ENCODE measurements at regions not wholly inside any gene's neighbourhood (a gene's known extent, or its start where the extent isn't known, plus 50 kb on each side); places are given as distances from the start of the nearest gene placed in this dataset.

DNA sequence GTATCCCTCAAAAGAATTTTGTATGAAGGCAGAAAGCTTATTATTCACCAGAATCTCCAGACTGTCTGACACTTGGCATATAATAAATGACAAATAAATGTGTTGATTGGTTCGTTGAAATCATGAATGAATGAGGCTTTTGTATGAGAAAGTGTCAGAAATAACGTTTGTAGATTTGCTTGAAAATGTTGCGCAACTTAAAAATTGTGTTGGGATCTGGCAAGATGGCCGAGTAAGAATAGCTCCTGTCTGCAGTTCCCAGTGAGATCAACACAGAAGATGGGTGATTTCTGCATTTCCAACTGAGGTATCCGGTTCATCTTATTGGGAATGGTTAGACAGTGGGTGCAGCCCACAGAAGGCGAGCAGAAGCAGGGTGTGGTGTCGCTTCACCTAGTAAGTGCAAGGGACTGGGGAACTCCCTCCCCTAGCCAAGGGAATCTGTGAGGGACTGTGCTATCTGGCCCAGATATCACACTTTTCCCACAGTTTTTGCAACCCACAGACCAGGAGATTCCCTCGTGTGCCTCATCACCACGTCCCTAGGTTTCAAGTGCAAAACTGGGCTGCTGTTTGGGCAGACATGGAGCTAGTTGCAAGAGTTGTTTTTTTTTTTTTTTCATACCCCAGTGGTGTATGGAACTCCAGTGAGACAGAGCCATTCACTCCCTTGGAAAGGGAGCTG is 759.0 kb downstream of the LTN1 start:
- H3K4me3 ChIP-seq (replicated peaks; ENCODE audit: low read depth, low read length), result no peak overlapping the region
- TF ChIP-seq, protein P1, sequence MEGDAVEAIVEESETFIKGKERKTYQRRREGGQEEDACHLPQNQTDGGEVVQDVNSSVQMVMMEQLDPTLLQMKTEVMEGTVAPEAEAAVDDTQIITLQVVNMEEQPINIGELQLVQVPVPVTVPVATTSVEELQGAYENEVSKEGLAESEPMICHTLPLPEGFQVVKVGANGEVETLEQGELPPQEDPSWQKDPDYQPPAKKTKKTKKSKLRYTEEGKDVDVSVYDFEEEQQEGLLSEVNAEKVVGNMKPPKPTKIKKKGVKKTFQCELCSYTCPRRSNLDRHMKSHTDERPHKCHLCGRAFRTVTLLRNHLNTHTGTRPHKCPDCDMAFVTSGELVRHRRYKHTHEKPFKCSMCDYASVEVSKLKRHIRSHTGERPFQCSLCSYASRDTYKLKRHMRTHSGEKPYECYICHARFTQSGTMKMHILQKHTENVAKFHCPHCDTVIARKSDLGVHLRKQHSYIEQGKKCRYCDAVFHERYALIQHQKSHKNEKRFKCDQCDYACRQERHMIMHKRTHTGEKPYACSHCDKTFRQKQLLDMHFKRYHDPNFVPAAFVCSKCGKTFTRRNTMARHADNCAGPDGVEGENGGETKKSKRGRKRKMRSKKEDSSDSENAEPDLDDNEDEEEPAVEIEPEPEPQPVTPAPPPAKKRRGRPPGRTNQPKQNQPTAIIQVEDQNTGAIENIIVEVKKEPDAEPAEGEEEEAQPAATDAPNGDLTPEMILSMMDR (IDR thresholded peaks at IDR 0.05; ENCODE audit: low read length, missing control alignments), result no peak
- no peak for DNase-seq (ENCODE audit: low read depth)

GRCh38 chr21:28230559-28230958 is 762.1 kb downstream of the LTN1 start:
- DNase-seq (ENCODE audit: low read depth), result peak; percentile 62
- TF ChIP-seq, protein P1 (IDR thresholded peaks at IDR 0.05; ENCODE audit: low read length, missing control alignments), result no peak
- H3K4me3 ChIP-seq (replicated peaks; ENCODE audit: low read depth, low read length), result no peak overlapping the region

DNA sequence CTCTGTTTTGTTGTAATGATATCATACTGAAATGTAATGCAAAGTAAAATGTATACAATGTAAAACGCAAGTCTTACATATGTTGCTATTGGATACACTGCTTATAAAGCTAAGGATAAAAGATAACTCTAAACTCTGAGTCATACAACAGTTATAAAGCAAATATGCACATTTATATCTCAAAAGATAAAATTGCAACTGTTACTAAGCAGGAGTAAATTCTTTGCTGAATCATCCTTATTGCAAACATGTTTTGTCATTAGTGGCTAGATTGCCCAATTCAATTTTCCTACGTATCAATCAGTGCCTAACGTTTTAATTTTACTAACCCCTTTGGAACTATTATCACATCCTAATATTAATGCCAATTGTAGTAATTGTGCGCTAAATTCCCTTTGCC is 762.9 kb downstream of the LTN1 start:
- TF ChIP-seq, protein P1 (IDR thresholded peaks at IDR 0.05; ENCODE audit: low read length, missing control alignments), result no peak
- peak; percentile 91 for DNase-seq (ENCODE audit: low read depth)
- no peak overlapping the region for H3K4me3 ChIP-seq (replicated peaks; ENCODE audit: low read depth, low read length)

GRCh38 chr21:28228636-28228995 is 764.1 kb downstream of the LTN1 start:
- DNase-seq (ENCODE audit: low read depth), result no peak
- TF ChIP-seq, protein P1 (IDR thresholded peaks at IDR 0.05; ENCODE audit: low read length, missing control alignments), result no peak
- H3K4me3 ChIP-seq (replicated peaks; ENCODE audit: low read depth, low read length), result no peak overlapping the region

GRCh38 chr21:28227881-28228635 is 764.6 kb downstream of the LTN1 start:
- TF ChIP-seq, protein P1 (IDR thresholded peaks at IDR 0.05; ENCODE audit: low read length, missing control alignments), result no peak
- peak; percentile 25 for DNase-seq (ENCODE audit: low read depth)
- H3K4me3 ChIP-seq (replicated peaks; ENCODE audit: low read depth, low read length), result no peak overlapping the region

GRCh38 chr21:28226563-28226962 is 766.1 kb downstream of the LTN1 start:
- DNase-seq (ENCODE audit: low read depth), result no peak
- TF ChIP-seq, protein P1 (IDR thresholded peaks at IDR 0.05; ENCODE audit: low read length, missing control alignments), result no peak

More at GRCh38 chr21:28226563-28226962, 766.1 kb downstream of the LTN1 start:
- no peak overlapping the region for H3K4me3 ChIP-seq (replicated peaks; ENCODE audit: low read depth, low read length)
